Peyer's patch (tissue), 4 donors: ENCODE measurements at regions not wholly inside any gene's neighbourhood (a gene's known extent, or its start where the extent isn't known, plus 50 kb on each side); places are given as distances from the start of the nearest gene placed in this dataset.
"Not testable (repeated sequence)": the region's sequence is repeated elsewhere in the genome, so short reads cannot be mapped to it uniquely, and the experiment has no call there.

Source experiments
- CTCF ChIP-seq, 6 experiments: fragments of 450-650 bp in 4 of 6; fragments of 200-600 bp in 2 of 6; sonication (generic) in 1 of 6; IDR thresholded peaks; one replicate each; pipeline ENCODE4 v1.5.1; 2017 to 2019; ENCODE audit warnings: antibody characterized with exemption in 6 of 6, mild to moderate bottlenecking in 3 of 6, moderate library complexity in 1 of 6
- POLR2A ChIP-seq, 2 donors: fragments of 450-650 bp; IDR thresholded peaks; one replicate each; pipeline ENCODE4 v1.5.1; 2017; ENCODE audit warnings: antibody characterized with exemption in 2 of 2, mild to moderate bottlenecking in 2 of 2, moderate library complexity in 2 of 2

DNA sequence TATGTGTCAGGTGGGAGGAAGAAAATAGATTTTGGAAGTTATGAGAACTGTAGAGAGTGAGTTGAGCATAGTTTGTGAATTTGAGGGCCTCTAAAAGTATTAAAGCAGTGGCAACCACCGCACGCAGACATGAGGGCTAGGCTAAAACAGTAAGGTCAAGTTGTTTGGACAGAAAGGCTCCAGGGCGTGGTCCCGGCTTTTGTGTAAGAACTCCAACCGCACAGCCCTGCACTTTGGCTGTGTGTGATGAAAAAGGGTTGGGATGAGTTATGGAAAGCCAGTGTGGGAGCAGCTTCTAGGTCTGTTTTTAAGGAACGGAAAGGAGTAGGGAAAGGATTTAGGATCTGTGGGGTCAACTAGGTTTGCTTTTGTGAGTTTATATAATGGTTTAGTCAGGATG lies 50.5 kb upstream of the SERPINE2 start:
- not testable (repeated sequence) for TF ChIP-seq CTCF, POLR2A (IDR thresholded peaks at IDR 0.05)
